Suprapubic skin (tissue), 3 donors: ENCODE measurements at regions not wholly inside any gene's neighbourhood (a gene's known extent, or its start where the extent isn't known, plus 50 kb on each side); places are given as distances from the start of the nearest gene placed in this dataset.

ENCODE experiments used
- POLR2AphosphoS5 ChIP-seq, 3 donors: sonication (generic); formaldehyde crosslinking; IDR thresholded peaks; one replicate each; pipeline ENCODE4 v1.6.1; 2017; ENCODE audit warnings: antibody characterized with exemption in 3 of 3
- TF ChIP-seq, protein P1 (sequence below), 2 donors: fragments of 200-600 bp in 1 of 2; fragments of 450-650 bp in 1 of 2; sonication (generic) in 1 of 2; IDR thresholded peaks; one replicate each; pipeline ENCODE4 v1.5.1; 2016 to 2019; ENCODE audit warnings: antibody characterized with exemption in 2 of 2, mild to moderate bottlenecking in 1 of 2, moderate library complexity in 1 of 2

- TF ChIP-seq, protein P1, sequence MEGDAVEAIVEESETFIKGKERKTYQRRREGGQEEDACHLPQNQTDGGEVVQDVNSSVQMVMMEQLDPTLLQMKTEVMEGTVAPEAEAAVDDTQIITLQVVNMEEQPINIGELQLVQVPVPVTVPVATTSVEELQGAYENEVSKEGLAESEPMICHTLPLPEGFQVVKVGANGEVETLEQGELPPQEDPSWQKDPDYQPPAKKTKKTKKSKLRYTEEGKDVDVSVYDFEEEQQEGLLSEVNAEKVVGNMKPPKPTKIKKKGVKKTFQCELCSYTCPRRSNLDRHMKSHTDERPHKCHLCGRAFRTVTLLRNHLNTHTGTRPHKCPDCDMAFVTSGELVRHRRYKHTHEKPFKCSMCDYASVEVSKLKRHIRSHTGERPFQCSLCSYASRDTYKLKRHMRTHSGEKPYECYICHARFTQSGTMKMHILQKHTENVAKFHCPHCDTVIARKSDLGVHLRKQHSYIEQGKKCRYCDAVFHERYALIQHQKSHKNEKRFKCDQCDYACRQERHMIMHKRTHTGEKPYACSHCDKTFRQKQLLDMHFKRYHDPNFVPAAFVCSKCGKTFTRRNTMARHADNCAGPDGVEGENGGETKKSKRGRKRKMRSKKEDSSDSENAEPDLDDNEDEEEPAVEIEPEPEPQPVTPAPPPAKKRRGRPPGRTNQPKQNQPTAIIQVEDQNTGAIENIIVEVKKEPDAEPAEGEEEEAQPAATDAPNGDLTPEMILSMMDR (IDR thresholded peaks at IDR 0.05): no peak
- no peak for TF ChIP-seq POLR2AphosphoS5 (IDR thresholded peaks at IDR 0.05)
Measured at GRCh38 chr5:57676222-57677098, 193.8 kb upstream of the ACTBL2 start.
